ENCODE measurements at regions not wholly inside any gene's neighbourhood (a gene's known extent, or its start where the extent isn't known, plus 50 kb on each side); places are given as distances from the start of the nearest gene placed in this dataset.

GRCh38 chr13:58376349-58376748 lies 744.8 kb downstream of the PCDH17 start:
- TF ChIP-seq, protein P1, sequence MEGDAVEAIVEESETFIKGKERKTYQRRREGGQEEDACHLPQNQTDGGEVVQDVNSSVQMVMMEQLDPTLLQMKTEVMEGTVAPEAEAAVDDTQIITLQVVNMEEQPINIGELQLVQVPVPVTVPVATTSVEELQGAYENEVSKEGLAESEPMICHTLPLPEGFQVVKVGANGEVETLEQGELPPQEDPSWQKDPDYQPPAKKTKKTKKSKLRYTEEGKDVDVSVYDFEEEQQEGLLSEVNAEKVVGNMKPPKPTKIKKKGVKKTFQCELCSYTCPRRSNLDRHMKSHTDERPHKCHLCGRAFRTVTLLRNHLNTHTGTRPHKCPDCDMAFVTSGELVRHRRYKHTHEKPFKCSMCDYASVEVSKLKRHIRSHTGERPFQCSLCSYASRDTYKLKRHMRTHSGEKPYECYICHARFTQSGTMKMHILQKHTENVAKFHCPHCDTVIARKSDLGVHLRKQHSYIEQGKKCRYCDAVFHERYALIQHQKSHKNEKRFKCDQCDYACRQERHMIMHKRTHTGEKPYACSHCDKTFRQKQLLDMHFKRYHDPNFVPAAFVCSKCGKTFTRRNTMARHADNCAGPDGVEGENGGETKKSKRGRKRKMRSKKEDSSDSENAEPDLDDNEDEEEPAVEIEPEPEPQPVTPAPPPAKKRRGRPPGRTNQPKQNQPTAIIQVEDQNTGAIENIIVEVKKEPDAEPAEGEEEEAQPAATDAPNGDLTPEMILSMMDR (IDR thresholded peaks at IDR 0.05; ENCODE audit: insufficient read depth, low read depth, low read length), result no peak
- no peak for TF ChIP-seq EZH2 (IDR thresholded peaks at IDR 0.05; ENCODE audit: insufficient read depth, low read length)
